ENCODE measurements at regions not wholly inside any gene's neighbourhood (a gene's known extent, or its start where the extent isn't known, plus 50 kb on each side); places are given as distances from the start of the nearest gene placed in this dataset.

DNA sequence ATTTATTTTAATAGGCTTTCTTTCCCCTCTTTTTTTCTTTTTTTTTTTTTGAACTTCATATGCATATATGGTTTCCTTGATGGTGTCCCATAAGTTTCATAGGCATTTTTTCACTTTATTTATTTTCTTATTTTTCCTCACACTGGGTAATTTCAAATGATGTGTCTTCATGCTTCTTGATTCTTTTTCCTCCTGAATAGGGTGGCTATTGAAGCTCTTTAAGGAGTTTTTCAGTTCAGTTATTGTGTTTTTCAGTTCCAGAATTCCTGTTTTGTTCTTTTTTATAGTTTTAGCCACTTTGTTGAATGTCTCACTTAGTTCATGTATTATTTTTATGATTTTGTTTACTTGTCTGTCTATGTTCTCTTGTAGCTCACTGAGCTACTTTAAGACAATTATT lies 273.2 kb downstream of the NFKBIZ start:
- Histone ChIP-seq H2AFZ (ENCODE audit: low read depth) (no peak overlapping the region), H3K4me3 (IDR thresholded peaks at IDR 0.05; ENCODE audit: insufficient read depth, low read depth, low read length) (no peak overlapping the region), H3K4me2 (no peak overlapping the region), H3K4me1 (ENCODE audit: low read depth, poor library complexity, severe bottlenecking) (no peaks in the 10 kb centered on the region), H3K9ac (no peak overlapping the region), H4K20me1 (ENCODE audit: insufficient read depth) (no peaks in the 10 kb centered on the region), H3K36me3 (ENCODE audit: insufficient read depth) (no peaks in the 10 kb centered on the region), H3K79me2 (ENCODE audit: insufficient read depth, low read depth) (no peaks in the 10 kb centered on the region), H3K27ac (no peak overlapping the region), H3K27me3 (ENCODE audit: insufficient read depth, low read depth) (no peaks in the 10 kb centered on the region)
- TF ChIP-seq CTCF (conservative IDR thresholded peaks at IDR 0.05; ENCODE audit: low read depth, low read length) = no peak

GRCh38 chr3:102123590-102124190 lies 274.4 kb downstream of the NFKBIZ start:
- Histone ChIP-seq H3K4me1 (ENCODE audit: low read depth, poor library complexity, severe bottlenecking) (no peaks in the 10 kb centered on the region), H3K27me3 (ENCODE audit: insufficient read depth, low read depth) (no peaks in the 10 kb centered on the region), H3K36me3 (ENCODE audit: insufficient read depth) (no peaks in the 10 kb centered on the region), H3K4me2 (no peak overlapping the region), H2AFZ (ENCODE audit: low read depth) (no peak overlapping the region), H3K9ac (no peak overlapping the region), H3K79me2 (ENCODE audit: insufficient read depth, low read depth) (no peaks in the 10 kb centered on the region), H4K20me1 (ENCODE audit: insufficient read depth) (no peaks in the 10 kb centered on the region), H3K4me3 (IDR thresholded peaks at IDR 0.05; ENCODE audit: insufficient read depth, low read depth, low read length) (no peak overlapping the region), H3K27ac (no peak overlapping the region)
- TF ChIP-seq CTCF (conservative IDR thresholded peaks at IDR 0.05; ENCODE audit: low read depth, low read length) = no peak

DNA sequence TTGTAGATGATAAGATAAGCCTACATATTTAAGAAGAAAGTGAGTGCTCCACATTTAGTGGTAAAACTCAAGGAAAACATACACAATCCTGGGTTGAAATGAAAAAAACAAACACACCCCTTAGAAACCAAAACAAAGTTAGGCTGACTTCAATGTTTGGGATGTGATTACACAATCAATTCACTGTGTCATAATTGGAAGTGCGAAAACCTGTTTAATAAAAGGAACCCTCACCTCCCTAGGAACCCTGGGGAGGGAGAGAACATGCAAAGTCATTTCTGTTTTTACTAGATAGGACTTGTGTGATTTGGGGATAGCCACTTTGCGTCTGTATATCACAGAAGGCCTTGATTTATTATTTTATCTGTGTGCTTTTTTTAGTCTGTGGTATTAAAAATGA lies 275.0 kb downstream of the NFKBIZ start:
- Histone ChIP-seq H3K36me3 (ENCODE audit: insufficient read depth) (no peaks in the 10 kb centered on the region), H3K27ac (no peak overlapping the region), H4K20me1 (ENCODE audit: insufficient read depth) (no peaks in the 10 kb centered on the region), H3K4me3 (IDR thresholded peaks at IDR 0.05; ENCODE audit: insufficient read depth, low read depth, low read length) (no peak overlapping the region), H2AFZ (ENCODE audit: low read depth) (no peak overlapping the region), H3K27me3 (ENCODE audit: insufficient read depth, low read depth) (no peaks in the 10 kb centered on the region), H3K4me2 (no peak overlapping the region), H3K79me2 (ENCODE audit: insufficient read depth, low read depth) (no peaks in the 10 kb centered on the region), H3K9ac (no peak overlapping the region), H3K4me1 (ENCODE audit: low read depth, poor library complexity, severe bottlenecking) (no peaks in the 10 kb centered on the region)
- TF ChIP-seq CTCF (conservative IDR thresholded peaks at IDR 0.05; ENCODE audit: low read depth, low read length) = no peak

DNA sequence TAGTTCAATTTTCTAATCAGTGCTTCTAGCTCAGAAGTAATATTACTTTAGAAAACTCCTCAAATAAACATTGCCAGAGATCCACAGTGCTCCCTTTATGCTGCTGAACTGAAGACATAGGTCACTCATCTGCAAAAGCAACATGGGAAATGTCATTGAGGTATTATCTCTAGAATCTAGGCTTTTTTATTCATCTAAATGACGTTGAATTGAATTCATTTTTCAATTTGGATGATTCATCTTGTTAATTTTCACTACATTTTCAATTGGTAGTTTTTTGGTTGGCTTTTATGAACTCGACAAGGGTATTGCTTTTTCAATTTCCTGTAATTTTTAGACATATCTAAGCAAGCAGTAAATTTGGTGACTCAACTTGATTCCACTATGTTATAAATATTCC lies 275.4 kb downstream of the NFKBIZ start:
- Histone ChIP-seq H3K4me3 (IDR thresholded peaks at IDR 0.05; ENCODE audit: insufficient read depth, low read depth, low read length) (no peak overlapping the region), H4K20me1 (ENCODE audit: insufficient read depth) (no peaks in the 10 kb centered on the region), H3K36me3 (ENCODE audit: insufficient read depth) (no peaks in the 10 kb centered on the region), H3K79me2 (ENCODE audit: insufficient read depth, low read depth) (no peaks in the 10 kb centered on the region), H2AFZ (ENCODE audit: low read depth) (no peak overlapping the region), H3K4me2 (no peak overlapping the region), H3K4me1 (ENCODE audit: low read depth, poor library complexity, severe bottlenecking) (no peaks in the 10 kb centered on the region), H3K27ac (no peak overlapping the region), H3K27me3 (ENCODE audit: insufficient read depth, low read depth) (no peaks in the 10 kb centered on the region), H3K9ac (no peak overlapping the region)
- TF ChIP-seq CTCF (conservative IDR thresholded peaks at IDR 0.05; ENCODE audit: low read depth, low read length) = no peak
